Neural crest cell (in vitro differentiated cells): ENCODE measurements at regions not wholly inside any gene's neighbourhood (a gene's known extent, or its start where the extent isn't known, plus 50 kb on each side); places are given as distances from the start of the nearest gene placed in this dataset.

Experiments
- DNase-seq: peaks from one replicate; pipeline ENCODE4 v3.0.0; 2021; ENCODE audit warnings: low read depth, mixed read lengths, low spot score
- H3K27ac Mint-ChIP-seq: one replicate; pipeline ENCODE4 v1.8.0; 2021; ENCODE audit warnings: mild to moderate bottlenecking, mixed read lengths; ENCODE audit not compliant: unreplicated experiment
- H3K27me3 Mint-ChIP-seq: 2 replicates; pipeline ENCODE4 v1.8.0; 2021; ENCODE audit warnings: low read depth, mild to moderate bottlenecking, mixed read lengths
- H3K36me3 Mint-ChIP-seq: 2 replicates; pipeline ENCODE4 v1.8.0; 2021; ENCODE audit warnings: low read depth, mild to moderate bottlenecking, mixed read lengths
- H3K4me1 Mint-ChIP-seq: 2 replicates; pipeline ENCODE4 v1.8.0; 2021; ENCODE audit warnings: mixed read lengths
- H3K4me3 Mint-ChIP-seq: one replicate; pipeline ENCODE4 v1.8.0; 2021; ENCODE audit warnings: mild to moderate bottlenecking, mixed read lengths
- H3K9me3 Mint-ChIP-seq: 2 replicates; pipeline ENCODE4 v1.8.0; 2021; ENCODE audit warnings: mixed read lengths
- CTCF ChIP-seq: fragments of 200-600 bp; sonication (generic); conservative IDR thresholded peaks from 2 replicates; pipeline ENCODE4 v1.5.0; 2021; ENCODE audit warnings: antibody characterized with exemption, mild to moderate bottlenecking

GRCh38 chr14:97253756-97254155, 456.6 kb downstream of the VRK1 start:
- Mint-ChIP-seq H3K4me3 (no peak overlapping the region), H3K27ac (no peak overlapping the region), H3K4me1 (no peaks in the 10 kb centered on the region), H3K36me3 (no peaks in the 10 kb centered on the region), H3K9me3 (no peaks in the 10 kb centered on the region), H3K27me3 (no peaks in the 10 kb centered on the region)
- no peak for TF ChIP-seq CTCF
- no peak for DNase-seq

- Mint-ChIP-seq H3K9me3 (peaks cover 10% of the 10 kb centered on the region), H3K4me1 (peaks cover 26% of the 10 kb centered on the region), H3K27me3 (no peaks in the 10 kb centered on the region), H3K36me3 (no peaks in the 10 kb centered on the region), H3K4me3 (no peak overlapping the region), H3K27ac (no peak overlapping the region)
- no peak for TF ChIP-seq CTCF
- DNase-seq: no peak
These were observed 465.2 kb downstream of the VRK1 start for GRCh38 chr14:97262336-97262735.

- Mint-ChIP-seq H3K9me3 (peaks cover 12% of the 10 kb centered on the region), H3K27ac (no peak overlapping the region), H3K36me3 (no peaks in the 10 kb centered on the region), H3K4me1 (peaks cover 40% of the 10 kb centered on the region), H3K4me3 (no peak overlapping the region), H3K27me3 (no peaks in the 10 kb centered on the region)
- no peak for DNase-seq
- TF ChIP-seq CTCF: no peak
These were observed 467.5 kb downstream of the VRK1 start for GRCh38 chr14:97264516-97265230.

GRCh38 chr14:97266653-97267052, 469.5 kb downstream of the VRK1 start:
- H3K27me3 Mint-ChIP-seq: no peaks in the 10 kb centered on the region
- TF ChIP-seq CTCF: no peak
- DNase-seq: no peak
- peak overlapping the region; percentile 0 for H3K4me3 Mint-ChIP-seq
- H3K9me3 Mint-ChIP-seq: peaks cover 21% of the 10 kb centered on the region
- peak overlapping the region; percentile 91 for H3K27ac Mint-ChIP-seq
- H3K36me3 Mint-ChIP-seq: no peaks in the 10 kb centered on the region
- peaks cover 43% of the 10 kb centered on the region for H3K4me1 Mint-ChIP-seq

- Mint-ChIP-seq H3K4me3 (no peak overlapping the region), H3K27ac (no peak overlapping the region), H3K9me3 (peaks cover 14% of the 10 kb centered on the region), H3K4me1 (peaks cover 47% of the 10 kb centered on the region), H3K36me3 (no peaks in the 10 kb centered on the region), H3K27me3 (no peaks in the 10 kb centered on the region)
- DNase-seq: no peak
- TF ChIP-seq CTCF: no peak
These were observed 470.3 kb downstream of the VRK1 start for GRCh38 chr14:97267509-97267908.
